Hepatocyte (in vitro differentiated cells): ENCODE measurements at regions not wholly inside any gene's neighbourhood (a gene's known extent, or its start where the extent isn't known, plus 50 kb on each side); places are given as distances from the start of the nearest gene placed in this dataset.

Experiments used
- DNase-seq: peaks from one replicate; pipeline ENCODE4 v3.0.0-alpha.2; 2016; ENCODE audit warnings: low spot score
- H2AFZ ChIP-seq: fragments of 200-600 bp; sonication (generic); 2 replicates; pipeline ENCODE4 v1.6.0; 2016; ENCODE audit warnings: antibody characterized with exemption, mild to moderate bottlenecking
- H3K27ac ChIP-seq: fragments of 200-600 bp; sonication (generic); 2 replicates; pipeline ENCODE4 v1.5.1; 2016; ENCODE audit warnings: mild to moderate bottlenecking
- H3K27me3 ChIP-seq: fragments of 200-600 bp; sonication (generic); 2 replicates; pipeline ENCODE4 v1.6.1; 2016
- H3K36me3 ChIP-seq: fragments of 200-600 bp; sonication (generic); replicated peaks from 2 replicates; pipeline ENCODE4 v1.5.1; 2016; ENCODE audit warnings: low read depth; ENCODE audit not compliant: insufficient read depth
- H3K4me1 ChIP-seq: fragments of 200-600 bp; sonication (generic); 2 replicates; pipeline ENCODE4 v1.5.1; 2016; ENCODE audit warnings: mild to moderate bottlenecking, moderate library complexity; ENCODE audit not compliant: insufficient read depth
- H3K4me2 ChIP-seq: fragments of 200-600 bp; sonication (generic); 2 replicates; pipeline ENCODE4 v1.6.0; 2016
- H3K4me3 ChIP-seq: fragments of 200-600 bp; sonication (generic); 2 replicates; pipeline ENCODE4 v1.5.1; 2016; ENCODE audit warnings: mild to moderate bottlenecking
- H3K79me2 ChIP-seq: fragments of 200-600 bp; sonication (generic); 2 replicates; pipeline ENCODE4 v1.6.0; 2017; ENCODE audit warnings: mild to moderate bottlenecking
- H3K9me2 ChIP-seq: fragments of 200-600 bp; sonication (generic); replicated peaks from 2 replicates; pipeline ENCODE4 v1.6.0; 2017; ENCODE audit warnings: mild to moderate bottlenecking; ENCODE audit not compliant: insufficient read depth
- H3K9me3 ChIP-seq: fragments of 200-600 bp; sonication (generic); 2 replicates; pipeline ENCODE4 v1.5.1; 2016; ENCODE audit warnings: low read depth, mild to moderate bottlenecking
- H4K20me1 ChIP-seq: fragments of 200-600 bp; sonication (generic); 2 replicates; pipeline ENCODE4 v1.6.0; 2016; ENCODE audit warnings: mild to moderate bottlenecking; ENCODE audit not compliant: insufficient read depth, poor library complexity, severe bottlenecking
- EZH2 ChIP-seq: fragments of 200-600 bp; sonication (generic); IDR thresholded peaks from 2 replicates; pipeline ENCODE4 v1.6.1; 2016; ENCODE audit warnings: antibody characterized with exemption, mild to moderate bottlenecking, borderline replicate concordance
- EZH2phosphoT487 ChIP-seq: fragments of 200-600 bp; sonication (generic); IDR thresholded peaks from one replicate; pipeline ENCODE4 v1.6.1; 2018; ENCODE audit warnings: antibody characterized with exemption, mild to moderate bottlenecking, low read depth, moderate library complexity; ENCODE audit not compliant: unreplicated experiment, severe bottlenecking
- WGBS: methylation state at CpG from one replicate; pipeline ENCODE4 v1.1.6; 2016; ENCODE audit warnings: low lambda C conversion rate; ENCODE audit errors: missing lambda C conversion rate; 5-methylcytosine and 5-hydroxymethylcytosine counted together
- TF ChIP-seq, protein P1 (sequence below): fragments of 200-600 bp; sonication (generic); IDR thresholded peaks from 2 replicates; pipeline ENCODE4 v1.5.1; 2016; ENCODE audit warnings: antibody characterized with exemption, mild to moderate bottlenecking; ENCODE audit not compliant: poor library complexity

DNA sequence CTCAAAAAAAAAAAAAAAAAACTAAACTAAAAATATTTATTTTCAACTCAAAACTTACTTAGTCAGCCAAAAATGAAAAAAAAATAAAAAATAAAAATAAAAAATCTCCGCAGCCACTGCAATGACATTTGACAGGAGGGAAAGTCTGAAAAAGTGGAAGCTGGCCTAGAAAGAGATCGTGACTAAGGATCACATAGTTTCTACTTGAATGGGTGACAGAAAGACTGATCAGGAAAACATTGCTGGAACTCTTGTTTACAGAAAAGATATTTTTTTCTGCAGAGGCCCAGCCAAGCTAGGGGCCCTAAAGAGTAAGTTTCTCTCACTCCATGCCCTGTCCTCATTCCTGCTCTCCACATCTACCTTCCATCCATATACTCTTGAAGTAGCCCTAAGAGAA, 92.8 kb upstream of the KCND2 start:
- Histone ChIP-seq H3K9me3 (no peaks in the 10 kb centered on the region), H3K9me2 (no peaks in the 10 kb centered on the region), H3K79me2 (no peaks in the 10 kb centered on the region), H2AFZ (no peak overlapping the region), H3K27me3 (no peaks in the 10 kb centered on the region), H3K36me3 (no peaks in the 10 kb centered on the region), H3K27ac (no peak overlapping the region), H3K4me3 (no peak overlapping the region), H3K4me2 (no peak overlapping the region), H3K4me1 (no peaks in the 10 kb centered on the region), H4K20me1 (no peaks in the 10 kb centered on the region)
- 92% methylated on average over 2 of the region's 2 CpGs for WGBS
- TF ChIP-seq EZH2 (no peak), EZH2phosphoT487 (no peak)
- TF ChIP-seq, protein P1, sequence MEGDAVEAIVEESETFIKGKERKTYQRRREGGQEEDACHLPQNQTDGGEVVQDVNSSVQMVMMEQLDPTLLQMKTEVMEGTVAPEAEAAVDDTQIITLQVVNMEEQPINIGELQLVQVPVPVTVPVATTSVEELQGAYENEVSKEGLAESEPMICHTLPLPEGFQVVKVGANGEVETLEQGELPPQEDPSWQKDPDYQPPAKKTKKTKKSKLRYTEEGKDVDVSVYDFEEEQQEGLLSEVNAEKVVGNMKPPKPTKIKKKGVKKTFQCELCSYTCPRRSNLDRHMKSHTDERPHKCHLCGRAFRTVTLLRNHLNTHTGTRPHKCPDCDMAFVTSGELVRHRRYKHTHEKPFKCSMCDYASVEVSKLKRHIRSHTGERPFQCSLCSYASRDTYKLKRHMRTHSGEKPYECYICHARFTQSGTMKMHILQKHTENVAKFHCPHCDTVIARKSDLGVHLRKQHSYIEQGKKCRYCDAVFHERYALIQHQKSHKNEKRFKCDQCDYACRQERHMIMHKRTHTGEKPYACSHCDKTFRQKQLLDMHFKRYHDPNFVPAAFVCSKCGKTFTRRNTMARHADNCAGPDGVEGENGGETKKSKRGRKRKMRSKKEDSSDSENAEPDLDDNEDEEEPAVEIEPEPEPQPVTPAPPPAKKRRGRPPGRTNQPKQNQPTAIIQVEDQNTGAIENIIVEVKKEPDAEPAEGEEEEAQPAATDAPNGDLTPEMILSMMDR = no peak
- no peak for DNase-seq

DNA sequence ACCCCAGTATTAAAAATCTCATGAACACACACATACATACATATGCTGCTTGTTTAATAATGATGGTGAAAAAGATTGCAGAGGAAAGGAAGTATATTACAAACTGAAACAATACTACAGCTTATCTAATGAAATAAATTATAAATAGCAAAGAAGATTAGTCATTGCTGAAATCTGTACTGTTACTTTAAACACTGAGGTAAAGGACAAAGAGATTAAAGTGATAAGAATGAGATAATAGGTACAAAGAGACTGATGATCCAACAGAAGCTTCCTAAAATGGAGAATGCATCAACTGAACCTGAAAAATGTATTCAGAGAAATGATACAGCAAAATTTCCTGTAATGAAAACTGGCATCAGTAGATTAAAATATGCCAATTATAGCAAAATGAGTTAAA, 91.5 kb upstream of the KCND2 start:
- H4K20me1 ChIP-seq = no peaks in the 10 kb centered on the region
- no peaks in the 10 kb centered on the region for H3K36me3 ChIP-seq
- no peaks in the 10 kb centered on the region for H3K4me1 ChIP-seq
- no peak for TF ChIP-seq EZH2
- TF ChIP-seq, protein P1 = no peak
- TF ChIP-seq EZH2phosphoT487 = no peak
- H3K4me2 ChIP-seq = no peak overlapping the region
- H3K9me3 ChIP-seq = no peaks in the 10 kb centered on the region
- no peak overlapping the region for H2AFZ ChIP-seq
- no peak overlapping the region for H3K27ac ChIP-seq
- H3K79me2 ChIP-seq = no peaks in the 10 kb centered on the region
- H3K9me2 ChIP-seq = no peaks in the 10 kb centered on the region
- H3K27me3 ChIP-seq = no peaks in the 10 kb centered on the region
- no peak overlapping the region for H3K4me3 ChIP-seq
- DNase-seq = no peak

DNA sequence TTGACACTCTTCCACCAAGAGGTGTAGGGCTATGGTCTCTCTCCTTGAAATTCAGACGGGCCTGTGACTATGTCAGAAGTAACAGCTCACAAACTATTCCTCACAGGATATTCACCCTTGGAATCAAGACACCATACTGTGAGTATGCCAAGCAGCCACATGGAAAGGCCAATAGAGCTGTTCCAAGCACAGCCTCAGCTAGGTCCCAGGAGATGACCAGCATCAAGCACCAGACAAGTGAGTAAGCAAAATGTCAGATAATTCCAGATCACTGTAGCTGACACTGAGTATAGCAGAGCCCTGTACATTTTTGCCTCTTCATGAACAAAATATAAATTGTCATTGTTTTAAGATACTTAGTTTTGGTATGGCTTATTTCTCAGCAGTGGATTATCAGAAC, 88.1 kb upstream of the KCND2 start:
- no peaks in the 10 kb centered on the region for H3K9me2 ChIP-seq
- H3K9me3 ChIP-seq = no peaks in the 10 kb centered on the region
- no peak overlapping the region for H2AFZ ChIP-seq
- no peak overlapping the region for H3K27ac ChIP-seq
- H3K36me3 ChIP-seq = no peaks in the 10 kb centered on the region
- no peaks in the 10 kb centered on the region for H3K4me1 ChIP-seq
- DNase-seq = no peak
- H4K20me1 ChIP-seq = no peaks in the 10 kb centered on the region
- H3K79me2 ChIP-seq = no peaks in the 10 kb centered on the region
- no peak overlapping the region for H3K4me2 ChIP-seq
- TF ChIP-seq EZH2 (no peak), EZH2phosphoT487 (no peak)
- TF ChIP-seq, protein P1 = no peak
- no peaks in the 10 kb centered on the region for H3K27me3 ChIP-seq
- no peak overlapping the region for H3K4me3 ChIP-seq
- 35% methylated on average over 1 of the region's 1 CpG for WGBS

DNA sequence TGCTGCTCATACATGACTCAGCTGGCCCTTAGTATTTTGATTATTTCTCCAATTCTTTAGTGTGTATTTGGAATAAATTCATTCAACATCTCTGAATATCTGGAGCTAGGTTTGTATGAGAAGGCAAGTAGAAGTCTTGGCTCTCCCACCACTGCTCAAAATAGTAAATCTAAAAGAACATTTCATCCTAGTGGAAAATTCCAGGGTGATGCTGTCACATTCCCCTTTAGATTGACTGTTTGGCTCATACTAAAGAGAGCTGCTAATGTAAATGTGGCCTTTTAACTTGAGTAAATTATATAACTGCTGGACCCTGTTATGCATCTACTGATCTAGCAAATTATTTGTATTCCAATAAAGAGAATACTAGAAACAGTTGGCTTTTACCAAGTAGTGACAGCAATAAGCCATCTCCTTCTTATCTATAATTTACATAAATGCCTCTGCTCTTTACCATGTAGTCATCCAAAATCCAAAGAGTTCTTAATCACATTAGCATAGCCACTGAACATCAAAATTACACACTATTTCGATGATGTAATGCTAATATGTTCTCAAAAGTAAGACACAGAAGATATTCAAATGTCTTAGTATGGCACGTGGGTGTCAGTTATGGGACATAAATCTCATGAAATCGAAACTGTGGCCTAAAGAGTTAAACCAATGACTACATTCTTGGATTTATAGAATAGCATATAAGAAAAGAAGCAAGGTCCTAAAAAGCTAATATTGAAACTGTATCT, 86.9 kb upstream of the KCND2 start:
- Histone ChIP-seq H3K4me1 (no peaks in the 10 kb centered on the region), H4K20me1 (no peaks in the 10 kb centered on the region), H3K4me2 (no peak overlapping the region), H3K36me3 (no peaks in the 10 kb centered on the region), H3K27me3 (no peaks in the 10 kb centered on the region), H3K9me3 (no peaks in the 10 kb centered on the region), H2AFZ (no peak overlapping the region), H3K9me2 (no peaks in the 10 kb centered on the region), H3K79me2 (no peaks in the 10 kb centered on the region), H3K4me3 (no peak overlapping the region), H3K27ac (no peak overlapping the region)
- WGBS = 87% methylated on average over 3 of the region's 3 CpGs
- TF ChIP-seq EZH2phosphoT487 = no peak
- no peak for TF ChIP-seq EZH2
- TF ChIP-seq, protein P1 = no peak
- DNase-seq = no peak
